ENCODE measurements at regions not wholly inside any gene's neighbourhood (a gene's known extent, or its start where the extent isn't known, plus 50 kb on each side); places are given as distances from the start of the nearest gene placed in this dataset.

DNA sequence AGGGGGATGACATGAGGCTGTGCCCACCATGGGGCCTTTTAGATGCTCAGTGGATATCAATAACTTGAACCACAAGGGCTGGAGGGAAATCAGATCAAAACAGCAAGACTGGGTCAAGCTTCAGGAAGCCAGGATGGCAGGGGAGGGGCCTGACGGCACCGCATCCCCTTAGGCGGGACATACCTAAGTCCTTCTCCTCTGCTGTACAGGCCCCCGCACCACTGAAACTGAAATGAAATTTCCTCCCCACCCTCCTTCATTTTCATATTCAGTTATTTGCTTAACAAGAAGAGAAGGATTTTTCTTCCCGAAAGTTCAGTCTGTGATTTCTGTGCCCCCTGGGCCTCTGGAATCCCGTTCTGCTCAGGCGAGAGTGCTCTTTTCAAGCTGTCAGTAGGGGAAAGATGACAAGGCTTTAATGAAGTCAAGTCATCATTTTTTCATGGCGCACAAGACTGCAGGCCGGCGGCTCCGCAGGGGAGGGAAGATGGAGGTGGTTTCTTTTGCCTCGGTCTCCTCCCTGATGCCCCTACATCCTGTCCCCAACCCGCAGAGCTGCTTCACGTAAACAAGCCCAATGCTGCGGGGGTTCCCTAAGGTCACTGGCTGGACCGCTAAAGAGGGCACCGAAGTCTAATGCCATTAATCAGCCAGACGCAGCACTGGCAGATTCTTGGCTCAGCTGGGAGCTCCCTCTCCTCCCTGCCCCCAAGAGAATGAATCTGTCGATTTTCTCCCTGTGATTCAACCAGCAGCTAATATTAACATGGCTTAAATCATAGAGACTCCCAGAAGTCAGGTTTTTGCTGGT, 264.8 kb downstream of the C1orf94 start:
- TF ChIP-seq, protein P1, sequence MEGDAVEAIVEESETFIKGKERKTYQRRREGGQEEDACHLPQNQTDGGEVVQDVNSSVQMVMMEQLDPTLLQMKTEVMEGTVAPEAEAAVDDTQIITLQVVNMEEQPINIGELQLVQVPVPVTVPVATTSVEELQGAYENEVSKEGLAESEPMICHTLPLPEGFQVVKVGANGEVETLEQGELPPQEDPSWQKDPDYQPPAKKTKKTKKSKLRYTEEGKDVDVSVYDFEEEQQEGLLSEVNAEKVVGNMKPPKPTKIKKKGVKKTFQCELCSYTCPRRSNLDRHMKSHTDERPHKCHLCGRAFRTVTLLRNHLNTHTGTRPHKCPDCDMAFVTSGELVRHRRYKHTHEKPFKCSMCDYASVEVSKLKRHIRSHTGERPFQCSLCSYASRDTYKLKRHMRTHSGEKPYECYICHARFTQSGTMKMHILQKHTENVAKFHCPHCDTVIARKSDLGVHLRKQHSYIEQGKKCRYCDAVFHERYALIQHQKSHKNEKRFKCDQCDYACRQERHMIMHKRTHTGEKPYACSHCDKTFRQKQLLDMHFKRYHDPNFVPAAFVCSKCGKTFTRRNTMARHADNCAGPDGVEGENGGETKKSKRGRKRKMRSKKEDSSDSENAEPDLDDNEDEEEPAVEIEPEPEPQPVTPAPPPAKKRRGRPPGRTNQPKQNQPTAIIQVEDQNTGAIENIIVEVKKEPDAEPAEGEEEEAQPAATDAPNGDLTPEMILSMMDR (tag by site-specific recombination; IDR thresholded peaks at IDR 0.05), result no peak
- TF ChIP-seq ZNF626 (tag by site-specific recombination; IDR thresholded peaks at IDR 0.05) (no peak), ZNF433 (tag by site-specific recombination; IDR thresholded peaks at IDR 0.05; ENCODE audit: low read depth) (no peak), ZNF501 (tag by site-specific recombination; IDR thresholded peaks at IDR 0.05) (no peak), ZNF324 (tag by site-specific recombination; IDR thresholded peaks at IDR 0.05) (no peak), ZNF133 (tag by site-specific recombination; IDR thresholded peaks at IDR 0.05) (no peak), SP2 (tag by site-specific recombination; IDR thresholded peaks at IDR 0.05) (no peak)
- TF ChIP-seq, protein P2, sequence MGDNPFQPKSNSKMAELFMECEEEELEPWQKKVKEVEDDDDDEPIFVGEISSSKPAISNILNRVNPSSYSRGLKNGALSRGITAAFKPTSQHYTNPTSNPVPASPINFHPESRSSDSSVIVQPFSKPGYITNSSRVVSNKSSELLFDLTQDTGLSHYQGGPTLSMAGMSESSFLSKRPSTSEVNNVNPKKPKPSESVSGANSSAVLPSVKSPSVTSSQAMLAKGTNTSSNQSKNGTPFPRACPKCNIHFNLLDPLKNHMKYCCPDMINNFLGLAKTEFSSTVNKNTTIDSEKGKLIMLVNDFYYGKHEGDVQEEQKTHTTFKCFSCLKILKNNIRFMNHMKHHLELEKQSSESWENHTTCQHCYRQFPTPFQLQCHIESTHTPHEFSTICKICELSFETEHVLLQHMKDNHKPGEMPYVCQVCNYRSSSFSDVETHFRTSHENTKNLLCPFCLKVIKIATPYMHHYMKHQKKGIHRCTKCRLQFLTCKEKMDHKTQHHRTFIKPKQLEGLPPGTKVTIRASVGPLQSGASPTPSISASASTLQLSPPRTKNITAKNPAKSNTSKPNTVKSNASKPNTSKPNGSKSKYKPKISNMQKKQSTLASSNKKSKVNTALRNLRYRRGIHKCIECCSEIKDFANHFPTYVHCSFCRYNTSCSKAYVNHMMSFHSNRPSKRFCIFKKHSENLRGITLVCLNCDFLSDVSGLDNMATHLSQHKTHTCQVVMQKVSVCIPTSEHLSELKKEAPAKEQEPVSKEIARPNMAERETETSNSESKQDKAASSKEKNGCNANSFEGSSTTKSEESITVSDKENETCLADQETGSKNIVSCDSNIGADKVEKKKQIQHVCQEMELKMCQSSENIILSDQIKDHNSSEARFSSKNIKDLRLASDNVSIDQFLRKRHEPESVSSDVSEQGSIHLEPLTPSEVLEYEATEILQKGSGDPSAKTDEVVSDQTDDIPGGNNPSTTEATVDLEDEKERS (tag by site-specific recombination; IDR thresholded peaks at IDR 0.05), result no peak
- TF ChIP-seq, protein P3, sequence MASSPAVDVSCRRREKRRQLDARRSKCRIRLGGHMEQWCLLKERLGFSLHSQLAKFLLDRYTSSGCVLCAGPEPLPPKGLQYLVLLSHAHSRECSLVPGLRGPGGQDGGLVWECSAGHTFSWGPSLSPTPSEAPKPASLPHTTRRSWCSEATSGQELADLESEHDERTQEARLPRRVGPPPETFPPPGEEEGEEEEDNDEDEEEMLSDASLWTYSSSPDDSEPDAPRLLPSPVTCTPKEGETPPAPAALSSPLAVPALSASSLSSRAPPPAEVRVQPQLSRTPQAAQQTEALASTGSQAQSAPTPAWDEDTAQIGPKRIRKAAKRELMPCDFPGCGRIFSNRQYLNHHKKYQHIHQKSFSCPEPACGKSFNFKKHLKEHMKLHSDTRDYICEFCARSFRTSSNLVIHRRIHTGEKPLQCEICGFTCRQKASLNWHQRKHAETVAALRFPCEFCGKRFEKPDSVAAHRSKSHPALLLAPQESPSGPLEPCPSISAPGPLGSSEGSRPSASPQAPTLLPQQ (tag by site-specific recombination; IDR thresholded peaks at IDR 0.05), result no peak
- TF ChIP-seq, protein P4, sequence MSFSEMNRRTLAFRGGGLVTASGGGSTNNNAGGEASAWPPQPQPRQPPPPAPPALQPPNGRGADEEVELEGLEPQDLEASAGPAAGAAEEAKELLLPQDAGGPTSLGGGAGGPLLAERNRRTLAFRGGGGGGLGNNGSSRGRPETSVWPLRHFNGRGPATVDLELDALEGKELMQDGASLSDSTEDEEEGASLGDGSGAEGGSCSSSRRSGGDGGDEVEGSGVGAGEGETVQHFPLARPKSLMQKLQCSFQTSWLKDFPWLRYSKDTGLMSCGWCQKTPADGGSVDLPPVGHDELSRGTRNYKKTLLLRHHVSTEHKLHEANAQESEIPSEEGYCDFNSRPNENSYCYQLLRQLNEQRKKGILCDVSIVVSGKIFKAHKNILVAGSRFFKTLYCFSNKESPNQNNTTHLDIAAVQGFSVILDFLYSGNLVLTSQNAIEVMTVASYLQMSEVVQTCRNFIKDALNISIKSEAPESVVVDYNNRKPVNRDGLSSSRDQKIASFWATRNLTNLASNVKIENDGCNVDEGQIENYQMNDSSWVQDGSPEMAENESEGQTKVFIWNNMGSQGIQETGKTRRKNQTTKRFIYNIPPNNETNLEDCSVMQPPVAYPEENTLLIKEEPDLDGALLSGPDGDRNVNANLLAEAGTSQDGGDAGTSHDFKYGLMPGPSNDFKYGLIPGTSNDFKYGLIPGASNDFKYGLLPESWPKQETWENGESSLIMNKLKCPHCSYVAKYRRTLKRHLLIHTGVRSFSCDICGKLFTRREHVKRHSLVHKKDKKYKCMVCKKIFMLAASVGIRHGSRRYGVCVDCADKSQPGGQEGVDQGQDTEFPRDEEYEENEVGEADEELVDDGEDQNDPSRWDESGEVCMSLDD (tag by site-specific recombination; IDR thresholded peaks at IDR 0.05), result no peak
- TF ChIP-seq, protein P5, sequence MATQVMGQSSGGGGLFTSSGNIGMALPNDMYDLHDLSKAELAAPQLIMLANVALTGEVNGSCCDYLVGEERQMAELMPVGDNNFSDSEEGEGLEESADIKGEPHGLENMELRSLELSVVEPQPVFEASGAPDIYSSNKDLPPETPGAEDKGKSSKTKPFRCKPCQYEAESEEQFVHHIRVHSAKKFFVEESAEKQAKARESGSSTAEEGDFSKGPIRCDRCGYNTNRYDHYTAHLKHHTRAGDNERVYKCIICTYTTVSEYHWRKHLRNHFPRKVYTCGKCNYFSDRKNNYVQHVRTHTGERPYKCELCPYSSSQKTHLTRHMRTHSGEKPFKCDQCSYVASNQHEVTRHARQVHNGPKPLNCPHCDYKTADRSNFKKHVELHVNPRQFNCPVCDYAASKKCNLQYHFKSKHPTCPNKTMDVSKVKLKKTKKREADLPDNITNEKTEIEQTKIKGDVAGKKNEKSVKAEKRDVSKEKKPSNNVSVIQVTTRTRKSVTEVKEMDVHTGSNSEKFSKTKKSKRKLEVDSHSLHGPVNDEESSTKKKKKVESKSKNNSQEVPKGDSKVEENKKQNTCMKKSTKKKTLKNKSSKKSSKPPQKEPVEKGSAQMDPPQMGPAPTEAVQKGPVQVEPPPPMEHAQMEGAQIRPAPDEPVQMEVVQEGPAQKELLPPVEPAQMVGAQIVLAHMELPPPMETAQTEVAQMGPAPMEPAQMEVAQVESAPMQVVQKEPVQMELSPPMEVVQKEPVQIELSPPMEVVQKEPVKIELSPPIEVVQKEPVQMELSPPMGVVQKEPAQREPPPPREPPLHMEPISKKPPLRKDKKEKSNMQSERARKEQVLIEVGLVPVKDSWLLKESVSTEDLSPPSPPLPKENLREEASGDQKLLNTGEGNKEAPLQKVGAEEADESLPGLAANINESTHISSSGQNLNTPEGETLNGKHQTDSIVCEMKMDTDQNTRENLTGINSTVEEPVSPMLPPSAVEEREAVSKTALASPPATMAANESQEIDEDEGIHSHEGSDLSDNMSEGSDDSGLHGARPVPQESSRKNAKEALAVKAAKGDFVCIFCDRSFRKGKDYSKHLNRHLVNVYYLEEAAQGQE (tag by site-specific recombination; IDR thresholded peaks at IDR 0.05), result no peak
- TF ChIP-seq, protein P6, sequence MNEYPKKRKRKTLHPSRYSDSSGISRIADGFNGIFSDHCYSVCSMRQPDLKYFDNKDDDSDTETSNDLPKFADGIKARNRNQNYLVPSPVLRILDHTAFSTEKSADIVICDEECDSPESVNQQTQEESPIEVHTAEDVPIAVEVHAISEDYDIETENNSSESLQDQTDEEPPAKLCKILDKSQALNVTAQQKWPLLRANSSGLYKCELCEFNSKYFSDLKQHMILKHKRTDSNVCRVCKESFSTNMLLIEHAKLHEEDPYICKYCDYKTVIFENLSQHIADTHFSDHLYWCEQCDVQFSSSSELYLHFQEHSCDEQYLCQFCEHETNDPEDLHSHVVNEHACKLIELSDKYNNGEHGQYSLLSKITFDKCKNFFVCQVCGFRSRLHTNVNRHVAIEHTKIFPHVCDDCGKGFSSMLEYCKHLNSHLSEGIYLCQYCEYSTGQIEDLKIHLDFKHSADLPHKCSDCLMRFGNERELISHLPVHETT (tag by site-specific recombination; IDR thresholded peaks at IDR 0.05), result no peak
